ENCODE measurements at regions not wholly inside any gene's neighbourhood (a gene's known extent, or its start where the extent isn't known, plus 50 kb on each side); places are given as distances from the start of the nearest gene placed in this dataset.

DNA sequence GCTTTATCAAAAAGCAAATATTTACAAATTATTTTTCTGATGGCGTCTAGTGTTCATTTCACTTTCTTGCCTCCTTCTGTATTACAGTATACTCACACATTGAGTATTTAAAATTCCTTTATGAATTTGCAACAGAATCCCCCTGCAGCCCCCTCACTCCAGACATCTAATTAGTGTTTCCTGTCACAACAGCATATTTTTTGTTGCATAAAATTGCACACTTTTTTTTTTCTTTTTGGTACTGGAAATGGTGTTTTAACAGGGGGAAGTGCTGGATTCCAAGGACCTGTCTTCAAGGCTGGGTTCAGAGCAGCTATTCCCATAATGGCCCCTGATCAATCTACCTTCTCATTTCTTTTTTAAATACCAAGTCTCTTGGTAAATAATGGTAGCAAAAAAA, 184.3 kb upstream of the HMCN1 start:
- TF ChIP-seq EP300 (IDR thresholded peaks at IDR 0.05) (no peak), CTCF (IDR thresholded peaks at IDR 0.05) (no peak), POLR2A (IDR thresholded peaks at IDR 0.05) (no peak)

Data from tibial nerve (tissue), 4 donors.